ENCODE measurements at regions not wholly inside any gene's neighbourhood (a gene's known extent, or its start where the extent isn't known, plus 50 kb on each side); places are given as distances from the start of the nearest gene placed in this dataset.

DNA sequence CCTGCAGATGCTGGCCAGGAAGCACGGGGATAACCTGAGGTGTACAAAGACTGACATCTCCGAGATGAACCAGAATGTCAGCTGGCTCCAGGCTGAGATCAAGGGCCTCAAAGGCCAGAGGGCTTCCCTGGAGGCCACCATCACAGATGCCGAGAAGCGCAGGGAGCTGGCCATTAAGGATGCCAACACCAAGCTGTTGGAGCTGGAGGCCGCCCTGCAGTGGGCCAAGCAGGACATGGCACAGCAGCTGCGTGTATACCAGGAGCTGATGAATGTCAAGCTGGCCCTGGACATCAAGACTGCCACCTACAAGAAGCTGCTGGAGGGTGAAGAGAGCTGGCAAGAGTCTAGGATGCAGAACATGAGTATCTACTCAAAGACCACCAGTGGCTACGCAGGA is 380.0 kb upstream of the USP15 start:
- DNase-seq (ENCODE audit: low read depth), result no peak

DNA sequence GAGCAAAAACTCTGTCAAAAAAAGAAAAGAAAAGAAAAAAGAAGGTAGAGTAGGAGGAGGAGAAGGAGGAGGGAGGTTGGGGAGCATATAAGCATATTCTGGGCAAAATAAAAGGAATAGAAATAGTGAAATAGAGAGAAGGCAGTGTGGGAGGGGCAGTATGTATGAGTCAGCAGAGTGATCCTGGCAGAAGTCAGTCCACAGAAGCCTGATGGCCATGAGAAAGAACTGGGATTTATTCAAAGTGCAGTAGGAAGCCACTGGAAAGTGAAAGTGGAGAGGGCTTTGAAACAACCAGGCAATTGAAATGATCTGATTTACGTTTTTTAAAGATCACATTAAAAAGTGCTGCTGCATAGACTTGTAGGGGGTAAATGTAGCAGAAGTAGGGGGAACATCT is 368.6 kb upstream of the USP15 start:
- DNase-seq (ENCODE audit: low read depth), result peak; percentile 25

DNA sequence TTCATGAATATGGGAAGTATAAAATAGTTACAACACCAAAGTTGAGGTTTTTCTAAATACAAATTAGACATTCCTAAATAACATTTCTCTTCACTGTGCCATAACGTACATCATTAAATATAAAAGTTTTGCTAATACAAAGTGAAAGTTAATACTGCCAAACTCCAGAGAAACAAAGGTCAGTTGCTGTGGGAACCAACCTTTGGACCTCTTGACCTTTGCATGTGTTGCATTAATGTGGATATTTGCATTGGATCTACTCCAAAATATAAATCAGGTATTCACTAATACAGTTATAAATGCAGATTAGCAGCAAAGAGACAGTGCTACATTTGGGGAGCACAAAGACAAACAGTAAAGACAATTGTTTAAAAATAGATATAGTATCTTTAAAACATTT is 366.0 kb upstream of the USP15 start:
- DNase-seq (ENCODE audit: low read depth), result no peak

DNA sequence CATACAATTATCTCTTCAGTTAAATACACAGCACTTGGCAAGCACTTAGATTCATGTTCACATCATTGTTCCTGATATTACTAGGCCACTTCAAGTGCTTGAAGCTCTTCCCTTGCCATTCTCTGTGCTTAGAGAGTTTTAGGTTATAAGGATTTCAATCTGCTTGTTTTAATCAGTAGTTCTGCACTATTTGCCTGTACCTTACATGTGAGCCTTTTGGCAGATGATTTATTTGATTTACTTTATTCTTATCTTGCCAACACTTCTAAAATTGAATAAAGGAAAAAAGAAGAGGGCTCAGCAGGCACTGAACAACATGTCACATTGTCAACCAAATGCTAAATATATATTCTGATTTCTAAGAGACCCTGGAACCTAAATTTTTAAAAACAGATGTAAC is 363.8 kb upstream of the USP15 start:
- no peak for DNase-seq (ENCODE audit: low read depth)

DNA sequence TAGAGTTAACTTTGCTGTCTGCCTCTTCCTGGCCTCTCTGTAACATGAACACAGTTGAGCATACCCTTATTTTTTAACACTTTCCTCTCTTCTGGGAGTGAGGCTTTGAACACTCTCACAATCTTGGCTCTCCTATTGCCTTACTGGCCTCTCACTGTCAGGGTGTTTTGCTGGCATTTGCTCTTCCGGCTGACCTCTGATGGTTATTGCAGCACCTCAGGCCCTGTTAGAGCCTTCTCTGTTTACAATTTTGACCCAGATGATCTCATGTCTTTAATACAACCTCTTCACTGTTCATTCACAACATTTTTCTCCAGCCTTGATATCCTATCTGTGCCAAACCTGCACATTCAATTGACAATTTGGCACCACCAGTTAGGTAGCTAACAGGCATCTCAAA is 357.8 kb upstream of the USP15 start:
- DNase-seq (ENCODE audit: low read depth), result no peak

DNA sequence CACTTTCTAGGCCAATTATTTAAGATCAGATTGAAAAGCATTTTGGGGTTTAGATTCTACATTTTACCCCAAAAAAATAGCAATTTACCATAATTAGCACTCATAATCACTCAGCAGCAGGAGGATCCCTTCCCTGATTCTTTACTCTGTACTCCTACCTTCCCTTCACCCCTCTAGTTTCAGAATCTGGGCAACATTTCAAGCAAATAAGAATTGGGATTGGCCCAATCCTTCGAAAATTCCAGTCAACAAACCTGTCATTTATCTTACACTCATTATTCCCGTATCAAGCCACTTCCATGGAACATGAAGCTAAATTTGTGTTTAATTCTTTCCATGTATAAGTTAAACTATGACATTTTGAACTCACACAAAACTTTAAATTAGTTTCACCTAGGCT is 349.1 kb upstream of the USP15 start:
- DNase-seq (ENCODE audit: low read depth), result no peak

DNA sequence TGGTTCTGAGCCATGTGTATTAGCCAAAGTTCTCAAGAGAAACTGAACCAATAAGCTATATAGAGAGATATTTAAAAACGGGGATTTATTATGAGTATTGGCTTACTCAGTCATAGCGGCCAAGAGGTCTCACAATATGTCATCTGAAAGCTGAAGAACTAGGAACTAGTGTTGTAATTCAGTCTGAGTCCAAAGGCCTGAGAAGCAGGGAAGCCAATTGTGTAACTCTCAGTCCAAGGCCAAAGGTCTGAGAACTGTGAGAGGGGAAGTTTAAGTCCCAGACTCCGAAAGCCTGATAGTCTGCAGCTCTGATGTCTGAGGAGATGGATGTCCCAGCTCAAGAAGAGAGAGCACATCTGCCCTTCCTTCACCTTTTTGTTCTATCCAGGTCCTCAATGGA is 344.8 kb upstream of the USP15 start:
- no peak for DNase-seq (ENCODE audit: low read depth)

DNA sequence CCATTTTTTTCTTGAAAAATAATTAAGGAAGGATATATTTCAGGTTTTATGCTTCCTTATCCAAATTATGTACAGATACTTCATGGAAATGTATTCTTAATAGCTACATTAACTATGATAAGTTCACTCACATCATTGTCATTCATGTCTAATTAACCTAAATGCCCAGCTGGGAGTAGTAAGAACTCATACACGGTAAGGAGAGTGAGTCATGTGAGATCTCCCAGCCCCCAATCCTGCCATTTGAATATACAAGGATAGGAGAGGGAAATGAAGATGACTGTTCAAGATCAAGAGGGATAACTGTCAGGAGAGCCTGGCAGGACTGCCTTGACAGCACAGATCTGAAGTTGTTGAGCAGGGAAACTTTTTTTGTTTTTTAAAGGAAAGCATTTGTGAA is 343.4 kb upstream of the USP15 start:
- peak; percentile 4 for DNase-seq (ENCODE audit: low read depth)

DNA sequence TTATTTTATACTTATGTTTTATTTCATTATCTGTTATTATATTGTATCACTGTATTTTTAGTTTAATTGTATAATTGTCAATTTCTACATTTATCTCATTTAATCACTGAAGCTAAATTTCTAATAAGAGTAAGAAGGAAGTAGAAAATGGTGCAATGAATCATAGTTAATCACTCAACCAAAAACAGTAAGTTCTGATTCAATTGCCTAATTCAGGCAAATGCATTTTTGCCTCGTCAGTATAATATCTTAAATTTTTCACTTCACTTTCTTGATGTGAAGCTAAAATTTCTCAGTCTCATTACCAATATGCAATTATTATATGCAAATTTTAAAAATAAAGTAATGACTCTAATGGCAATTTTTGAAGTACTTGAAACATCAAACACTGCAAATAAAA is 340.5 kb upstream of the USP15 start:
- DNase-seq (ENCODE audit: low read depth), result no peak

DNA sequence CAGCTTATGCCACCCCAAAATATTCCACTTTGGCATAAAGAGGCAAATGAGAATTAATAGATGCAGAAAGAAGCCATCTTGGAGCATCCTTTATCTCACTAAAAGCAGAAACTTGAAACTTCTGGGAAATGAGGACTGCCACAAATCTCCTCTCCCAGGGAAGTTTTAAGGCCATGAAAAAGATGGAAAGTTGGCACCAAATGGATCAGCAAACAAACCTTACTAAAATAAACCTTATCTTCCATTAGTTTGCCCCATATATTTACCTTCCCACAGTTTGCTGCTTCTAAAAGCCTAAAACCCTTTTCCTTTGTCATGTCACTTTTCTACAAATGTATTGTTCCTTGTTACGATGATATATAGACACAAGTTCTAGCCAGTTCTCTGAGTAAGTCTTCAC is 340.0 kb upstream of the USP15 start:
- no peak for DNase-seq (ENCODE audit: low read depth)

DNA sequence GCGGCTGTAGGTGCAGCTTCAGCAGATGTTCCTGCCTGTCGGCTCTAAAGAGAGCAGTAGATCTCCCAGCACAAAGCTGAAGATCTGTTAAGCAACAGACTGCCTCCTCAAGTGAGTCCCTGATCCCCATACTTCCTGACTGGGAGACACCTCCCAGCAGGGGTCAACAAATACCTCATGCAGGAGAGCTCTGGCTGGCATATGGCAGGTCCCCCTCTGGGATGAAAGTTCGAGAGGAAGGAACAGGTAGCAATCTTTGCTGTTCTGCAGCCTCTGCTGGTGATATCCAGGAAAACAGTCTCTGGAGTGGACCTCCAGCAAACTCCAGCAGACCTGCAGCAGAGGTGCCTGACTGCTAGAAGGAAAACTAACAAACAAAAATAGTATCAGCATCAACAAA is 337.1 kb upstream of the USP15 start:
- DNase-seq (ENCODE audit: low read depth), result no peak

DNA sequence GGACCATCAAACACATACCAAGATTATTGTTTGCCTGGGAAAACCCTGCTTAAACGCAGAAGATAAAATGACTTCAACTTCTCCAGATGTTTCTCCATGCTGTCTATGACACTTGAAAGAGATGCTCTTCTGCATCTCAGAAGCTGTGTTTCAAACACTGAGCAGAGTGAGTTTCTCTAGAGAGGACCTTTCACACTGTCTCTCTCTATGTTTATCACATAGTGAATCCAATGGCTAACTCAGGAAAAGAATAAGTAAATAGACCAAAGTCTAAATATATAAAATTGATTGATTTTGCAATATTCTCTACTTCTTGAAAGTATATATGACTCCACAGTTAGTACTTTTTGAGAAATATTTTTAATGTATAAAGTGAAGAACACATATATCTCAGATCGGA is 325.6 kb upstream of the USP15 start:
- DNase-seq (ENCODE audit: low read depth), result no peak

DNA sequence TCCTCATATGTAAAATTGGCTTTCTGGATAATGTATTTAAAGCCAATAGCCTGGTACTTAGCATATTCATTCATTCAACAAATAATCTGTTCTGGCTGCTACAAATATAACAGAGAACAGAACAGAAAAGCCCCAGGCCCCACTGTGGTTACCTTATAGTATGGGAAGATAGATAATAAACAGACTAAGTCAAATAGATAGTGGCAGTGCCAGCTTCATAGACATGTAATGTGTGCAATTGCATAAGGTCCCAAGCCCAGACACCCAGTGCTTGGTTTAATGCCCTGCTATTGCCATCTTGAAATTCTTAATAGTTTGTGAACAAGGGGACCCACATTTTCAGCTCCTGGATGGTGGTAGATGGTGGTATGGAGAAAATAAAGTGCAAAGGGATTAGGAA is 320.2 kb upstream of the USP15 start:
- no peak for DNase-seq (ENCODE audit: low read depth)

DNA sequence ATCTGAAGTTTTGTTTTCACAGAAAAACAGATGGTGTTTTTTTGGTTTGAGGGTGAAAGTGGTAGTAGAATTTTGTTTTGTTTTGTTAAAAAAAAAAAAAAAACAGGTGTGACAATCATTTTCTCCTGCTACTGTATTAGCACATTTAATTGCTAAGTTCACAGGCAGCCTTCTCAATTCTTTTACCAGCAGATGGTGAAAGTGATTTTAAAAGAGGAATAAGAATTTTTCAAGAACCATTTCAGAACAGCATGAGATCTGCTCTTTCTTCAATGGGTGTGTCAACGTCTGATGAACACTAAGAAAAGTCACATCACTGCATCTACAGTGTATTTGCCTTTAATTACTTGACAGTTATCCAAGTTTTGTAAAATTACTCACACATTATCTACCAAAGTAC is 303.7 kb upstream of the USP15 start:
- no peak for DNase-seq (ENCODE audit: low read depth)

DNA sequence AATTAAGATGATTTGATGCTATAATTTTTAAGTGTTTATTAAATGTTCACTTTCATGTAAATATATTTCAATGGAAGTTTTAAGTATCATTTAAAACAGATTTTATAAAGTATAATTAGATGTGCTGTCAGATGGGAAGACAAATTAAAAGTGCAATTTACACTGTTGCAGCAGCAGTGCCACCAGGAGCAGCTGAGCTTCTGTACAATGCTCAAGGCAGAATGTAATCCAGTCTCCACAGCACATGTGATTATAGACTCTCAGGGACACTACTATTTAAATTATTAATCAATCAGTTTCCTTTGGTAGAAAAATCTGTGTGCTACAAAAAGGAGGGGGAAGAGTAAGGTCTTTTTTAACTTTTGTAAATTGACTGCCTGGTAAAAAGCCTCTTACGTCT is 285.7 kb upstream of the USP15 start:
- no peak for DNase-seq (ENCODE audit: low read depth)

DNA sequence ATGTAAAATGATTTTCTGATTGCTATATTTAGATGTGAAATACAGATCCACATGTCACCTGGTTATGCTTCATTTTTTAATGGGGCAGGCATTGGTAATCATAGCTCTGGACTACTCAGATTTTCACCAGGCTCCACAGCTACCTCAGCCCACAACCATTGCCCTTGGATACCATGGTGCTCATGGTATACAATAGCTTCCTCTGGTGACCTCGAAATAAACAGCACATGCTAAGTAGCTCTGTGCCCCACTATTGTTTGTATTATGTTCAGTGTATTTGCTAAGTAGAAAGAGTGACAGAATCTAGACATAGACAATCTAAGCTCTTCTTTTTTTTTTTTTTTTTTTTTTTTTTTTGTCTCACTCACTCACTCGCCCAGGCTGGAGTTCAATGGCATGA is 274.4 kb upstream of the USP15 start:
- no peak for DNase-seq (ENCODE audit: low read depth)

DNA sequence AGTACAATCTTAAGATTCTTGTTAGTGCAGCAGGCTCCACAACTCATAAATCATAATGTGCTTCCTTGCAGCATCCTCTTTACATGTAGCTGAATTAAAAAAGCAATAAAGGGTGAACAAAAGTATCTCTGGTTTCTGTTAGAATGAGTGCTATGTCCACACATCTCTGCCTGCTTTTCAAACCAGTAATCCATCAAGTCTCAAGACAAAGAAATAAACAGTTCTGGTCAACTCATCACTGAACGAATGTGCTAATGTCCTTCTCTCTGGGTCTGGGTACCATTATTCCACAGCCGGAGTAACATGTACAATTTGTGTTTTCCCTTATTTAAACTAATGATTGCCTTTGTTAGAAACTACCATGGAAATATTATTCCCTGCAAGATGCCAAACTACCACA is 273.0 kb upstream of the USP15 start:
- DNase-seq (ENCODE audit: low read depth), result no peak

DNA sequence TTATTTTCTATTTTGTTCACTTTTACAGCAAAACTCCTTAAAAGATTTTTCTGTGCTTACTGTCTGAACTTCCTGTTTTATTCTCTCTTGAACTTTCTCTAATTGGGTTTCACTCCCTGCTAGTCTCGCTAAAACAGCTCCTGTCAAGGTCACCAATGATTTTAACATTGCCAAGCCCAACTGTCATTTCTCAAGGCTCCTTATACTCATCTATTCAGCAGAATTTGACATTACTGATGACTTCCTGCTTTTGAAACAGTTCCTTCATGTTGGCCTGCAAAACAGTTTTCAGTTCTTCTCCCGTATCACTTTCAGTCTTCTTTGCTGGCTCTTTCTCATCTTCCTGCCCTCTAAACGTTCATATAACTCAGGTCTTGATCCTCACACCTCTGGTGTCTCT is 268.5 kb upstream of the USP15 start:
- DNase-seq (ENCODE audit: low read depth), result no peak

DNA sequence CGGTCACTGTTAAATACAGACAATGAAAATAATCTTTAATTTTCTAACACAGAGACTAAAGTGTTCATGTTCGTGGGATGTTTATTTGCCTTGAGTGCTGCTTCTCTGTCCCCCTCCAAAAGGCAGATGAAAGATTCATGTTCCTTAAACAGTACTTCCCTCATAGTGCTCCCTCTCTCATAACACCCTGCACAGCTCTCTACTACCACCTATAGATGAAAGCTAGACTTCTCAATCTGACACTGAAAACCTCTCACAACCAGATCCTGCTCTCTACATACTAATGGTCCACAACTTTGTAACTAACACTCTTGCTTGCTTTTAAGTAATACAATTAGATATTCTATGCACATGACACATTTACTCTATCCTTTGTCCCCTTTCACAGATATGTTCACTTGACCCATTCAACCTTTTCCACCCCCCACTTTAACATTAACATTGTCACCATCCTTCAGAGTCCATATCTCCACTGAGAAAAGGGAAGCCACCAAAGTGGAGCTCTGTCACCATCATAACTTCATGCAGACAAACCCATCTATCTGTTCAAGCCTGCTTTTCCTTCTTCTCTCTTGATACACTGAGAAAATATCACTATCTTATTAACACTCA is 266.4 kb upstream of the USP15 start:
- DNase-seq (ENCODE audit: low read depth), result peak; percentile 4

DNA sequence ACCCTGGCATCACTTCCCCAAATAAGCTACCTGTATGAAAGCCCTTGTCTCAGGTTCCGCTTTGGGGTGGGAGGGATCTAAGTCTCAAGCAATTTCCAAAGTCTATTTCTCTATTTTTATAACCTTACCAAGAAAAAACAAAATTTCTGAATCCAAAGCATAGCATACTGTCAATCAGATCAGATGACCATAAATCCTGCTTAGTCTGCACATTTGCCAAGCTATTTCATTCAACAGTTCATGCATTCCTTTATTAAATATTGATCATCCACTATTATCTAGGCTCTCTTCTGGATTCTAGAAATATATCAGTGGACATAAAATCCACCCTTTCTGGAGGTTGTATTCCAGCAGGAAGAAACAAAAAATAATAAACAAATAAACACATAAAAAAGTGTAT is 263.5 kb upstream of the USP15 start:
- DNase-seq (ENCODE audit: low read depth), result no peak

DNA sequence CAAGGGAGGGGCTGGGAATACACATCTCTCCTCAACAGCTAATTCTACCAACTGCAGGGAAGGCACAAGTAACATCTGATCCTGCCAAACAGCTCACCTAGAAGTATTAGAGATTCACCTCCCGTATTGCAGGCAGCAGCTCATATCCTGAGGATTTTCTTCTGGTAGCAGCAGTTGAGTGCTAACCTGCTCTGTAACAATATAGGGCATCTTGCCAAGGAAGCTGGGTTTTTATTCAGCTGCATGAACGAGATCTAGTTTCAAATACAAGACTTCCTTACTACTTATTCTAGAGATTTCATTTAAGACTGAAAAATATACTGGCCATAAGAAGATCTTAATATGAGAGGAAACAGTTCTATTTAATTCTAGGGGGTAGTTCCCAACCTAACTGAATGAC is 261.4 kb upstream of the USP15 start:
- DNase-seq (ENCODE audit: low read depth), result no peak

DNA sequence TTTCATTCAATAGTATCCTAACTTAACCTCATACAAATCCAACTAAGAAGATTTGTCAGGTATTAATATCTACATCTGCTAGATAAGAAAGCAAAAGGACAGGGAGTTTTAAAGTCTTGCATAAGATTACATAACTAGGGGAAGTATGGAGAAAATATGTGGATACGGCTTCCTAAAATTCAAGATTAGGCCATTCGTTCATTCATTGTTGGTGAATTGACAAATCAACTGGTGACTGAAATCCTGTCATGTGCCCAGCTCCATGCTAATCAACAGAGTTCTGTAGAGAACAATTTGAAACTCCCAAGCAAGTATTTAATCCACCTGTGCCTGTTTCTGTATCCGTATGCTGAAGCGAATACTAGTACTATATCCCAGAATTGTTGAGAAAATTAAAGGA is 260.9 kb upstream of the USP15 start:
- DNase-seq (ENCODE audit: low read depth), result no peak

DNA sequence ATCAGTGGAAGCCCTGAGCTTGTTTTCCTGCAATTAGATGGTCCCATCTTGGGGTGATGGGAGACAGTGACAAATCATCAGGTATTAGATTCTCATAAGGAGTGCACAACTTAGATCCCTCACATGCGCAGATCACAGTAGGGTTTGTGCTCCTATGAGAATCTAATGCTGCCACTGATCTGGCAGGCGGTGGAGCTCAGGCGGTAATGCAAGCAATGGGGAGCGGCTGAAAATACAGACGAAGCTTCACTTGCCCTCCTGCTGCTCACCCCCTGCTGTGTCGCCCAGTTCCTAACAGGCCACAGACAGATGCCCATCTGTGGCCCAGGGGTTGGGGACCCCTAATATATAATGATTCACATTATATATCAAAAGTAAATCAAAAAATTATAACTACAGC is 258.8 kb upstream of the USP15 start:
- no peak for DNase-seq (ENCODE audit: low read depth)

DNA sequence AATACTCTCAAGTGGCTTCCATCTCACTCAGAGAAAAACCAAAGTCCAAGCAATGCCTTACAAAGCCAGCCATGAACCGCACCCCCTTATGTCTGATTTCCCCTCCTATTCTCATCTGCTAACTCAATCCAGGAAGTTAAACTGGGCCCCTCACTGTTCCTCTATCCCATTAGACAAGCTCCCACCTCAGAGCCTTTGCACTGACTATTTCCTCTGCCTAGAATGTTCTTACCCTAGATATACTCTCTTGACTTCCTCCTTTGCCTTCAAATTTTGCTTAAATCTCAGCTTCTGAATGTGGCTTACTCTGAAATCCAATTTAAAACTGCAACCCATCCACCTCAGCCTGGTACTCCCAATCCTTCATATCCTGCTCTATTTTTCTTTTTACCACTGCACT is 257.0 kb upstream of the USP15 start:
- no peak for DNase-seq (ENCODE audit: low read depth)

DNA sequence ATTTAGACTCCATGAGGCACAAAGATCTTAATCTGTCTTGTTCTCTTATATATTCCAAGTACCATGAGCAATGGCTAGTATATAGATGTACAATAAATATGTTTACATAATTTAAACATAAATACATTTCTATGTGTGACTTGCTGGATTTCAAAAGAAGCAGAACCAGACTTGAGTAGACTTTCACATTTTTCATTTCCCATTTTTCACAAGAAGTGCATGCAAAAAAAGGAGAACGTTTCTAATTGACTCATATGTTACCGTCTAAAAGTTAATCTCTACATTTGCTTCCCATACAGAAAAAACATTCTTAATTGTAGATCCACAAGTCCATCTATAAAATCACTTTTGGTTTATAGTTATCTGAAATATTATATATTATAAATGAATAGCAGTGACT is 256.5 kb upstream of the USP15 start:
- no peak for DNase-seq (ENCODE audit: low read depth)
